Nephron (organoid): ENCODE measurements at regions not wholly inside any gene's neighbourhood (a gene's known extent, or its start where the extent isn't known, plus 50 kb on each side); places are given as distances from the start of the nearest gene placed in this dataset.

Experiments used
- H3K27ac Mint-ChIP-seq, 3 experiments: 2 replicates each; pipeline ENCODE4 v1.8.0; 2020; ENCODE audit warnings: mixed read lengths in 3 of 3, mild to moderate bottlenecking in 2 of 3, moderate library complexity in 1 of 3
- H3K27me3 Mint-ChIP-seq: 2 replicates; pipeline ENCODE4 v1.8.0; 2021; ENCODE audit warnings: low read depth, mild to moderate bottlenecking, moderate library complexity, mixed read lengths
- H3K36me3 Mint-ChIP-seq: 2 replicates; pipeline ENCODE4 v1.8.0; 2020; ENCODE audit warnings: low read depth, mixed read lengths
- H3K4me1 Mint-ChIP-seq: 2 replicates; pipeline ENCODE4 v1.8.0; 2020; ENCODE audit warnings: mixed read lengths
- H3K4me3 Mint-ChIP-seq, 3 experiments: 2 replicates each; pipeline ENCODE4 v1.8.0; 2020; ENCODE audit warnings: mild to moderate bottlenecking in 3 of 3, mixed read lengths in 3 of 3, moderate library complexity in 2 of 3
- H3K9me3 Mint-ChIP-seq: 2 replicates; pipeline ENCODE4 v1.8.0; 2020; ENCODE audit warnings: mixed read lengths
- CTCF ChIP-seq, 3 experiments: fragments of 200-600 bp; sonication (generic); IDR thresholded peaks; one replicate each; pipeline ENCODE4 v1.5.0; 2021; ENCODE audit warnings: antibody characterized with exemption in 3 of 3; ENCODE audit not compliant: unreplicated experiment in 3 of 3

- Mint-ChIP-seq H3K27ac (no peak overlapping the region), H3K4me1 (no peaks in the 10 kb centered on the region), H3K36me3 (no peaks in the 10 kb centered on the region), H3K4me3 (no peak overlapping the region), H3K9me3 (peaks cover 14% of the 10 kb centered on the region), H3K27me3 (no peaks in the 10 kb centered on the region)
- no peak for TF ChIP-seq CTCF (IDR thresholded peaks at IDR 0.05; ENCODE audit: unreplicated experiment in 3 of 3)
Measured at GRCh38 chr9:108125625-108126024, 636.1 kb upstream of the KLF4 start.

GRCh38 chr9:108119530-108120113 is 630.1 kb upstream of the KLF4 start:
- H3K36me3 Mint-ChIP-seq = no peaks in the 10 kb centered on the region

GRCh38 chr9:108117795-108118194 is 628.2 kb upstream of the KLF4 start:
- Mint-ChIP-seq H3K4me1 (peaks cover 7% of the 10 kb centered on the region), H3K4me3 (no peak overlapping the region), H3K27me3 (no peaks in the 10 kb centered on the region), H3K9me3 (peaks cover 4% of the 10 kb centered on the region), H3K27ac (no peak overlapping the region), H3K36me3 (no peaks in the 10 kb centered on the region)
- TF ChIP-seq CTCF (IDR thresholded peaks at IDR 0.05; ENCODE audit: unreplicated experiment in 3 of 3) = no peak

More at GRCh38 chr9:108119530-108120113, 630.1 kb upstream of the KLF4 start:
- Mint-ChIP-seq H3K4me3 (no peak overlapping the region), H3K4me1 (peaks cover 7% of the 10 kb centered on the region), H3K27me3 (no peaks in the 10 kb centered on the region), H3K9me3 (peaks cover 11% of the 10 kb centered on the region), H3K27ac (no peak overlapping the region)
- no peak for TF ChIP-seq CTCF (IDR thresholded peaks at IDR 0.05; ENCODE audit: unreplicated experiment in 3 of 3)

GRCh38 chr9:108117306-108117705 is 627.7 kb upstream of the KLF4 start:
- Mint-ChIP-seq H3K9me3 (no peaks in the 10 kb centered on the region), H3K4me1 (peaks cover 7% of the 10 kb centered on the region)

GRCh38 chr9:108113596-108113995 is 624.0 kb upstream of the KLF4 start:
- H3K27me3 Mint-ChIP-seq = no peaks in the 10 kb centered on the region
- no peak for TF ChIP-seq CTCF (IDR thresholded peaks at IDR 0.05; ENCODE audit: unreplicated experiment in 3 of 3)
- no peak overlapping the region for H3K4me3 Mint-ChIP-seq
- H3K36me3 Mint-ChIP-seq = no peaks in the 10 kb centered on the region
- no peaks in the 10 kb centered on the region for H3K9me3 Mint-ChIP-seq
- H3K27ac Mint-ChIP-seq = no peak overlapping the region
- H3K4me1 Mint-ChIP-seq = peaks cover 14% of the 10 kb centered on the region

More at GRCh38 chr9:108117306-108117705, 627.7 kb upstream of the KLF4 start:
- H3K27me3 Mint-ChIP-seq = no peaks in the 10 kb centered on the region
- no peak overlapping the region for H3K27ac Mint-ChIP-seq
- H3K36me3 Mint-ChIP-seq = no peaks in the 10 kb centered on the region
- TF ChIP-seq CTCF (IDR thresholded peaks at IDR 0.05; ENCODE audit: unreplicated experiment in 3 of 3) = no peak
- no peak overlapping the region for H3K4me3 Mint-ChIP-seq
